Body of pancreas (tissue), 4 donors: ENCODE measurements at regions not wholly inside any gene's neighbourhood (a gene's known extent, or its start where the extent isn't known, plus 50 kb on each side); places are given as distances from the start of the nearest gene placed in this dataset.

ENCODE experiments used
- POLR2A ChIP-seq, 3 donors: fragments of 450-650 bp; IDR thresholded peaks; one replicate each; pipeline ENCODE4 v1.6.1; 2016; ENCODE audit warnings: antibody characterized with exemption in 3 of 3, mild to moderate bottlenecking in 2 of 3
- TF ChIP-seq, protein P1 (sequence below), 7 experiments: fragments of 450-650 bp in 4 of 7; fragments of 200-600 bp in 3 of 7; sonication (generic) in 3 of 7; IDR thresholded peaks; one replicate each; pipeline ENCODE4 v1.5.1; 2016 to 2019; ENCODE audit warnings: antibody characterized with exemption in 7 of 7

DNA sequence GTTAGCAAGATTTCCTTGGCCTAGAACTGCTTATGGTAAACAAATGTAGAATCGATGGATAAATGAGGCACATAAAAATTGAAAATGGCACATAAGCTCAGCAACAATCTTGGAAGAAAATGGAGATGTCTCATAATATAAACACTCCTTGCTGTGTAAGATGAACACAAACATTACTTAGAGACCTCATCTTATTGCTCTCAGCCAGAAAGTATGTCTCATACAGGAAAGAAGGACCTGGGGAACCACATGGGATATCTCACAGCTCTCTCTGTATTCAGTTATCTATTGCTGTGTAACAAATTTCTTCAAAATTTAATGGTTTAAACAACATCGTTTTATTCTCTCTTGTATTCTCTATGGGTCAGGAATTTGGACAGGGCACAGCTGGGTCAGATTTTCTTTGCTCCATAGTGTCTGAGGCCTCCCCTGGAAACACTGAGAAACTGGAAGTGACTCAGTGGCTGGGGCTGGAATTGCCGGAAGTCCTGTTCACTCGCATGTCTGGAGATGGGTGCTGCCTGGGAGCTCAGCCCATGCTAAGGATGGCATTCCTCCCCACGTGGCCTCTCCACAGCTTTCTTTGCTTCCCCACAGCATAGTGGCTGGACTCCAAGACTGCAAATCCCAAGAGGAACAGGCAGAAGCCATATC is 105.1 kb downstream of the NUFIP1 start:
- TF ChIP-seq, protein P1, sequence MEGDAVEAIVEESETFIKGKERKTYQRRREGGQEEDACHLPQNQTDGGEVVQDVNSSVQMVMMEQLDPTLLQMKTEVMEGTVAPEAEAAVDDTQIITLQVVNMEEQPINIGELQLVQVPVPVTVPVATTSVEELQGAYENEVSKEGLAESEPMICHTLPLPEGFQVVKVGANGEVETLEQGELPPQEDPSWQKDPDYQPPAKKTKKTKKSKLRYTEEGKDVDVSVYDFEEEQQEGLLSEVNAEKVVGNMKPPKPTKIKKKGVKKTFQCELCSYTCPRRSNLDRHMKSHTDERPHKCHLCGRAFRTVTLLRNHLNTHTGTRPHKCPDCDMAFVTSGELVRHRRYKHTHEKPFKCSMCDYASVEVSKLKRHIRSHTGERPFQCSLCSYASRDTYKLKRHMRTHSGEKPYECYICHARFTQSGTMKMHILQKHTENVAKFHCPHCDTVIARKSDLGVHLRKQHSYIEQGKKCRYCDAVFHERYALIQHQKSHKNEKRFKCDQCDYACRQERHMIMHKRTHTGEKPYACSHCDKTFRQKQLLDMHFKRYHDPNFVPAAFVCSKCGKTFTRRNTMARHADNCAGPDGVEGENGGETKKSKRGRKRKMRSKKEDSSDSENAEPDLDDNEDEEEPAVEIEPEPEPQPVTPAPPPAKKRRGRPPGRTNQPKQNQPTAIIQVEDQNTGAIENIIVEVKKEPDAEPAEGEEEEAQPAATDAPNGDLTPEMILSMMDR (IDR thresholded peaks at IDR 0.05), result no peak
- TF ChIP-seq POLR2A (IDR thresholded peaks at IDR 0.05), result no peak
